SK-N-SH (cell line): ENCODE measurements at regions not wholly inside any gene's neighbourhood (a gene's known extent, or its start where the extent isn't known, plus 50 kb on each side); places are given as distances from the start of the nearest gene placed in this dataset.

ENCODE experiments used
- CTCF ChIP-seq: fragments of 200-600 bp; sonication (generic); IDR thresholded peaks from 2 replicates; pipeline ENCODE4 v1.6.1; 2017; ENCODE audit warnings: antibody characterized with exemption, mild to moderate bottlenecking, moderate library complexity
- ELF1 ChIP-seq: IDR thresholded peaks from 2 replicates; pipeline ENCODE4 v1.4.0; 2012
- EP300 ChIP-seq, 2 experiments: IDR thresholded peaks; 2 replicates each; pipeline versions ENCODE4 v1.4.0 to v1.6.1; 2012; ENCODE audit warnings: borderline replicate concordance in 1 of 2, low read depth in 1 of 2, low read length in 1 of 2
- EZH2phosphoT487 ChIP-seq: fragments of 200-600 bp; sonication (generic); IDR thresholded peaks from 2 replicates; pipeline ENCODE4 v1.6.1; 2017; ENCODE audit warnings: low read depth, mixed run types, mild to moderate bottlenecking, antibody characterized with exemption, moderate library complexity, borderline replicate concordance
- FOXJ3 ChIP-seq: sonication (generic); formaldehyde crosslinking; IDR thresholded peaks from 2 replicates; pipeline ENCODE4 v1.5.1; 2020; ENCODE audit warnings: mild to moderate bottlenecking, missing genetic modification reagents
- GABPA ChIP-seq: IDR thresholded peaks from 2 replicates; pipeline ENCODE4 v1.4.0; 2012; ENCODE audit warnings: low read depth, mild to moderate bottlenecking
- NFIC ChIP-seq: IDR thresholded peaks from 2 replicates; pipeline ENCODE4 v1.4.0; 2012; ENCODE audit warnings: borderline replicate concordance
- NRF1 ChIP-seq: IDR thresholded peaks from 2 replicates; pipeline ENCODE4 v1.6.1; 2012; ENCODE audit warnings: low read depth, mild to moderate bottlenecking, low read length
- POLR2AphosphoS5 ChIP-seq: IDR thresholded peaks from 2 replicates; pipeline ENCODE4 v1.6.1; 2012; ENCODE audit warnings: low read depth, low read length
- RAD21 ChIP-seq: IDR thresholded peaks from 2 replicates; pipeline ENCODE4 v1.6.1; 2012; ENCODE audit warnings: mild to moderate bottlenecking, low read length
- RFX5 ChIP-seq: IDR thresholded peaks from 2 replicates; pipeline ENCODE4 v1.6.1; 2012; ENCODE audit warnings: mild to moderate bottlenecking, improper control_type of control experiment, low read length
- TAF1 ChIP-seq: IDR thresholded peaks from 2 replicates; pipeline ENCODE4 v1.6.1; 2012; ENCODE audit warnings: low read depth, mild to moderate bottlenecking, low read length, moderate library complexity, borderline replicate concordance
- USF2 ChIP-seq: fragments of 150-350 bp; IDR thresholded peaks from 2 replicates; pipeline ENCODE4 v1.6.1; 2017; ENCODE audit warnings: antibody characterized with exemption, low read length, low read depth, borderline replicate concordance
- TF ChIP-seq, protein P1 (sequence below): IDR thresholded peaks from 2 replicates; pipeline ENCODE4 v1.4.0; 2012; ENCODE audit warnings: low read depth, borderline replicate concordance

DNA sequence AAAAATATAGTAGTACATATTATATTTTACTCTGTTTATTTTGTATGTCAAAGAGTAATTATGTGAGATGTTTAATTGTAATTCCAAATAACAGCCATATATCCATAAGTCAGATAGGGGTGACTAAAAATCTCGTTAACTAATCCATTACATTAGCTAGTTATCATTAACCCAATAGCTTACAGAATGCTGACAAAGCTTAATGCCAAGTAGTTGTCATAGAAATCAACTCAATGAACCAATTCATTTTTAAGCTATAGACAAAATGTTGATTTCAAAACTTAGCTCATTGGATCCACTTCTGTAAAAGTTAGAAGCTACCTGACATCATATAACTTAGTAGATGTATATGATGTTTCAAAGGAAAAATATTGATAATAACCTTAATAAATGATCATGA lies 206.7 kb upstream of the SLITRK1 start:
- TF ChIP-seq NRF1 (no peak), CTCF (no peak), USF2 (no peak), RFX5 (no peak), GABPA (no peak), EP300 (IDR thresholded peaks at IDR 0.05; ENCODE audit: borderline replicate concordance in 1 of 2, low read depth in 1 of 2, low read length in 1 of 2) (no peak), NFIC (no peak), POLR2AphosphoS5 (no peak), TAF1 (no peak), FOXJ3 (CRISPR knock-in tag) (no peak), ELF1 (no peak), EZH2phosphoT487 (no peak), RAD21 (no peak)
- TF ChIP-seq, protein P1, sequence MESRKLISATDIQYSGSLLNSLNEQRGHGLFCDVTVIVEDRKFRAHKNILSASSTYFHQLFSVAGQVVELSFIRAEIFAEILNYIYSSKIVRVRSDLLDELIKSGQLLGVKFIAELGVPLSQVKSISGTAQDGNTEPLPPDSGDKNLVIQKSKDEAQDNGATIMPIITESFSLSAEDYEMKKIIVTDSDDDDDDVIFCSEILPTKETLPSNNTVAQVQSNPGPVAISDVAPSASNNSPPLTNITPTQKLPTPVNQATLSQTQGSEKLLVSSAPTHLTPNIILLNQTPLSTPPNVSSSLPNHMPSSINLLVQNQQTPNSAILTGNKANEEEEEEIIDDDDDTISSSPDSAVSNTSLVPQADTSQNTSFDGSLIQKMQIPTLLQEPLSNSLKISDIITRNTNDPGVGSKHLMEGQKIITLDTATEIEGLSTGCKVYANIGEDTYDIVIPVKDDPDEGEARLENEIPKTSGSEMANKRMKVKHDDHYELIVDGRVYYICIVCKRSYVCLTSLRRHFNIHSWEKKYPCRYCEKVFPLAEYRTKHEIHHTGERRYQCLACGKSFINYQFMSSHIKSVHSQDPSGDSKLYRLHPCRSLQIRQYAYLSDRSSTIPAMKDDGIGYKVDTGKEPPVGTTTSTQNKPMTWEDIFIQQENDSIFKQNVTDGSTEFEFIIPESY, result no peak
